ENCODE measurements at regions not wholly inside any gene's neighbourhood (a gene's known extent, or its start where the extent isn't known, plus 50 kb on each side); places are given as distances from the start of the nearest gene placed in this dataset.

DNA sequence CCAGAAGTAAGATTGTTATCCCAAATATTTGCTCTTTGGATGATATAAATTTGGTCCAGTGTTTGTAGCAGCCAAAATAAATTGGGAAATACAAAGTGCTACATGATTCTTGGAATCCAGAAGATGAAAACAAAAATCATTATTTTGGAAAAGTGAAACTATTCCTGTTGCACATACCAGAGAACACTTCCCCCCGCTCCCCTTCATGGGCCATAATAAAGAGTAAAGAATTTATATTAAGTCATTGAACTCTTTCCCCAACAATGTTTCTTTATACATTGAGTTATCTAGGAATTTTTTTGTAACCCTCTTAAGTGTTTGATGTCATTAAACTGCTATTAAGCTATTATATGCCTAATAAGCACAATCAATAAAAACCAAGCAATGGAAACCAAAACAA lies 490.4 kb upstream of the HS3ST5 start:
- Mint-ChIP-seq H3K4me3 (no peak overlapping the region), H3K27me3 (ENCODE audit: low read depth) (no peaks in the 10 kb centered on the region), H3K27ac (no peak overlapping the region), H3K36me3 (no peaks in the 10 kb centered on the region), H3K9me3 (no peaks in the 10 kb centered on the region), H3K4me1 (no peaks in the 10 kb centered on the region)
- CTCF ChIA-PET: no interaction called here
- no peak for DNase-seq (ENCODE audit: low spot score)
- TF ChIP-seq USF1 (CRISPR knock-in tag; IDR thresholded peaks at IDR 0.05) (no peak), KAT7 (CRISPR knock-in tag; IDR thresholded peaks at IDR 0.05; ENCODE audit: borderline replicate concordance) (no peak), GTF2I (CRISPR knock-in tag; conservative IDR thresholded peaks at IDR 0.05) (no peak), SP1 (CRISPR knock-in tag; conservative IDR thresholded peaks at IDR 0.05) (no peak), GRHL2 (CRISPR knock-in tag; IDR thresholded peaks at IDR 0.05; ENCODE audit: insufficient replicate concordance, severe bottlenecking) (no peak), ZNF219 (CRISPR knock-in tag; IDR thresholded peaks at IDR 0.05; ENCODE audit: borderline replicate concordance) (no peak), HMGA2 (CRISPR knock-in tag; IDR thresholded peaks at IDR 0.05) (no peak)
- TF ChIP-seq, protein P1, sequence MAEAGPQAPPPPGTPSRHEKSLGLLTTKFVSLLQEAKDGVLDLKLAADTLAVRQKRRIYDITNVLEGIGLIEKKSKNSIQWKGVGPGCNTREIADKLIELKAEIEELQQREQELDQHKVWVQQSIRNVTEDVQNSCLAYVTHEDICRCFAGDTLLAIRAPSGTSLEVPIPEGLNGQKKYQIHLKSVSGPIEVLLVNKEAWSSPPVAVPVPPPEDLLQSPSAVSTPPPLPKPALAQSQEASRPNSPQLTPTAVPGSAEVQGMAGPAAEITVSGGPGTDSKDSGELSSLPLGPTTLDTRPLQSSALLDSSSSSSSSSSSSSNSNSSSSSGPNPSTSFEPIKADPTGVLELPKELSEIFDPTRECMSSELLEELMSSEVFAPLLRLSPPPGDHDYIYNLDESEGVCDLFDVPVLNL (CRISPR knock-in tag; IDR thresholded peaks at IDR 0.05; ENCODE audit: borderline replicate concordance, low read depth): no peak
- ATAC-seq: no peak
- POLR2A ChIA-PET: no interaction called here

- no peaks in the 10 kb centered on the region for H3K9me3 Mint-ChIP-seq
- H3K27me3 Mint-ChIP-seq (ENCODE audit: low read depth): no peaks in the 10 kb centered on the region
Observed at GRCh38 chr6:114830515-114830914, 487.7 kb upstream of the HS3ST5 start.

More at GRCh38 chr6:114830515-114830914, 487.7 kb upstream of the HS3ST5 start:
- no peak overlapping the region for H3K4me3 Mint-ChIP-seq
- no peak for ATAC-seq
- H3K27ac Mint-ChIP-seq: no peak overlapping the region
- CTCF ChIA-PET: no interaction called here
- H3K4me1 Mint-ChIP-seq: no peaks in the 10 kb centered on the region
- TF ChIP-seq IRF2 (CRISPR knock-in tag; IDR thresholded peaks at IDR 0.05; ENCODE audit: borderline replicate concordance, low read depth) (no peak), OVOL2 (CRISPR knock-in tag; IDR thresholded peaks at IDR 0.05; ENCODE audit: borderline replicate concordance) (no peak), ESRRA (CRISPR knock-in tag; IDR thresholded peaks at IDR 0.05; ENCODE audit: borderline replicate concordance) (no peak), MAX (CRISPR knock-in tag; IDR thresholded peaks at IDR 0.05) (no peak), FOXP1 (CRISPR knock-in tag; IDR thresholded peaks at IDR 0.05; ENCODE audit: borderline replicate concordance) (no peak), ZNF423 (CRISPR knock-in tag; IDR thresholded peaks at IDR 0.05) (no peak)
- TF ChIP-seq, protein P2, sequence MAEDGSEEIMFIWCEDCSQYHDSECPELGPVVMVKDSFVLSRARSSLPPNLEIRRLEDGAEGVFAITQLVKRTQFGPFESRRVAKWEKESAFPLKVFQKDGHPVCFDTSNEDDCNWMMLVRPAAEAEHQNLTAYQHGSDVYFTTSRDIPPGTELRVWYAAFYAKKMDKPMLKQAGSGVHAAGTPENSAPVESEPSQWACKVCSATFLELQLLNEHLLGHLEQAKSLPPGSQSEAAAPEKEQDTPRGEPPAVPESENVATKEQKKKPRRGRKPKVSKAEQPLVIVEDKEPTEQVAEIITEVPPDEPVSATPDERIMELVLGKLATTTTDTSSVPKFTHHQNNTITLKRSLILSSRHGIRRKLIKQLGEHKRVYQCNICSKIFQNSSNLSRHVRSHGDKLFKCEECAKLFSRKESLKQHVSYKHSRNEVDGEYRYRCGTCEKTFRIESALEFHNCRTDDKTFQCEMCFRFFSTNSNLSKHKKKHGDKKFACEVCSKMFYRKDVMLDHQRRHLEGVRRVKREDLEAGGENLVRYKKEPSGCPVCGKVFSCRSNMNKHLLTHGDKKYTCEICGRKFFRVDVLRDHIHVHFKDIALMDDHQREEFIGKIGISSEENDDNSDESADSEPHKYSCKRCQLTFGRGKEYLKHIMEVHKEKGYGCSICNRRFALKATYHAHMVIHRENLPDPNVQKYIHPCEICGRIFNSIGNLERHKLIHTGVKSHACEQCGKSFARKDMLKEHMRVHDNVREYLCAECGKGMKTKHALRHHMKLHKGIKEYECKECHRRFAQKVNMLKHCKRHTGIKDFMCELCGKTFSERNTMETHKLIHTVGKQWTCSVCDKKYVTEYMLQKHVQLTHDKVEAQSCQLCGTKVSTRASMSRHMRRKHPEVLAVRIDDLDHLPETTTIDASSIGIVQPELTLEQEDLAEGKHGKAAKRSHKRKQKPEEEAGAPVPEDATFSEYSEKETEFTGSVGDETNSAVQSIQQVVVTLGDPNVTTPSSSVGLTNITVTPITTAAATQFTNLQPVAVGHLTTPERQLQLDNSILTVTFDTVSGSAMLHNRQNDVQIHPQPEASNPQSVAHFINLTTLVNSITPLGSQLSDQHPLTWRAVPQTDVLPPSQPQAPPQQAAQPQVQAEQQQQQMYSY (CRISPR knock-in tag; IDR thresholded peaks at IDR 0.05): no peak
- TF ChIP-seq, protein P3, sequence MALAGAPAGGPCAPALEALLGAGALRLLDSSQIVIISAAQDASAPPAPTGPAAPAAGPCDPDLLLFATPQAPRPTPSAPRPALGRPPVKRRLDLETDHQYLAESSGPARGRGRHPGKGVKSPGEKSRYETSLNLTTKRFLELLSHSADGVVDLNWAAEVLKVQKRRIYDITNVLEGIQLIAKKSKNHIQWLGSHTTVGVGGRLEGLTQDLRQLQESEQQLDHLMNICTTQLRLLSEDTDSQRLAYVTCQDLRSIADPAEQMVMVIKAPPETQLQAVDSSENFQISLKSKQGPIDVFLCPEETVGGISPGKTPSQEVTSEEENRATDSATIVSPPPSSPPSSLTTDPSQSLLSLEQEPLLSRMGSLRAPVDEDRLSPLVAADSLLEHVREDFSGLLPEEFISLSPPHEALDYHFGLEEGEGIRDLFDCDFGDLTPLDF (CRISPR knock-in tag; IDR thresholded peaks at IDR 0.05): no peak
- TF ChIP-seq, protein P4, sequence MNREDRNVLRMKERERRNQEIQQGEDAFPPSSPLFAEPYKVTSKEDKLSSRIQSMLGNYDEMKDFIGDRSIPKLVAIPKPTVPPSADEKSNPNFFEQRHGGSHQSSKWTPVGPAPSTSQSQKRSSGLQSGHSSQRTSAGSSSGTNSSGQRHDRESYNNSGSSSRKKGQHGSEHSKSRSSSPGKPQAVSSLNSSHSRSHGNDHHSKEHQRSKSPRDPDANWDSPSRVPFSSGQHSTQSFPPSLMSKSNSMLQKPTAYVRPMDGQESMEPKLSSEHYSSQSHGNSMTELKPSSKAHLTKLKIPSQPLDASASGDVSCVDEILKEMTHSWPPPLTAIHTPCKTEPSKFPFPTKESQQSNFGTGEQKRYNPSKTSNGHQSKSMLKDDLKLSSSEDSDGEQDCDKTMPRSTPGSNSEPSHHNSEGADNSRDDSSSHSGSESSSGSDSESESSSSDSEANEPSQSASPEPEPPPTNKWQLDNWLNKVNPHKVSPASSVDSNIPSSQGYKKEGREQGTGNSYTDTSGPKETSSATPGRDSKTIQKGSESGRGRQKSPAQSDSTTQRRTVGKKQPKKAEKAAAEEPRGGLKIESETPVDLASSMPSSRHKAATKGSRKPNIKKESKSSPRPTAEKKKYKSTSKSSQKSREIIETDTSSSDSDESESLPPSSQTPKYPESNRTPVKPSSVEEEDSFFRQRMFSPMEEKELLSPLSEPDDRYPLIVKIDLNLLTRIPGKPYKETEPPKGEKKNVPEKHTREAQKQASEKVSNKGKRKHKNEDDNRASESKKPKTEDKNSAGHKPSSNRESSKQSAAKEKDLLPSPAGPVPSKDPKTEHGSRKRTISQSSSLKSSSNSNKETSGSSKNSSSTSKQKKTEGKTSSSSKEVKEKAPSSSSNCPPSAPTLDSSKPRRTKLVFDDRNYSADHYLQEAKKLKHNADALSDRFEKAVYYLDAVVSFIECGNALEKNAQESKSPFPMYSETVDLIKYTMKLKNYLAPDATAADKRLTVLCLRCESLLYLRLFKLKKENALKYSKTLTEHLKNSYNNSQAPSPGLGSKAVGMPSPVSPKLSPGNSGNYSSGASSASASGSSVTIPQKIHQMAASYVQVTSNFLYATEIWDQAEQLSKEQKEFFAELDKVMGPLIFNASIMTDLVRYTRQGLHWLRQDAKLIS (CRISPR knock-in tag; IDR thresholded peaks at IDR 0.05; ENCODE audit: borderline replicate concordance): no peak
- TF ChIP-seq, protein P5, sequence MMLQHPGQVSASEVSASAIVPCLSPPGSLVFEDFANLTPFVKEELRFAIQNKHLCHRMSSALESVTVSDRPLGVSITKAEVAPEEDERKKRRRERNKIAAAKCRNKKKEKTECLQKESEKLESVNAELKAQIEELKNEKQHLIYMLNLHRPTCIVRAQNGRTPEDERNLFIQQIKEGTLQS (CRISPR knock-in tag; conservative IDR thresholded peaks at IDR 0.05): no peak
- TF ChIP-seq, protein P6, sequence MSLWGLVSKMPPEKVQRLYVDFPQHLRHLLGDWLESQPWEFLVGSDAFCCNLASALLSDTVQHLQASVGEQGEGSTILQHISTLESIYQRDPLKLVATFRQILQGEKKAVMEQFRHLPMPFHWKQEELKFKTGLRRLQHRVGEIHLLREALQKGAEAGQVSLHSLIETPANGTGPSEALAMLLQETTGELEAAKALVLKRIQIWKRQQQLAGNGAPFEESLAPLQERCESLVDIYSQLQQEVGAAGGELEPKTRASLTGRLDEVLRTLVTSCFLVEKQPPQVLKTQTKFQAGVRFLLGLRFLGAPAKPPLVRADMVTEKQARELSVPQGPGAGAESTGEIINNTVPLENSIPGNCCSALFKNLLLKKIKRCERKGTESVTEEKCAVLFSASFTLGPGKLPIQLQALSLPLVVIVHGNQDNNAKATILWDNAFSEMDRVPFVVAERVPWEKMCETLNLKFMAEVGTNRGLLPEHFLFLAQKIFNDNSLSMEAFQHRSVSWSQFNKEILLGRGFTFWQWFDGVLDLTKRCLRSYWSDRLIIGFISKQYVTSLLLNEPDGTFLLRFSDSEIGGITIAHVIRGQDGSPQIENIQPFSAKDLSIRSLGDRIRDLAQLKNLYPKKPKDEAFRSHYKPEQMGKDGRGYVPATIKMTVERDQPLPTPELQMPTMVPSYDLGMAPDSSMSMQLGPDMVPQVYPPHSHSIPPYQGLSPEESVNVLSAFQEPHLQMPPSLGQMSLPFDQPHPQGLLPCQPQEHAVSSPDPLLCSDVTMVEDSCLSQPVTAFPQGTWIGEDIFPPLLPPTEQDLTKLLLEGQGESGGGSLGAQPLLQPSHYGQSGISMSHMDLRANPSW (CRISPR knock-in tag; conservative IDR thresholded peaks at IDR 0.05; ENCODE audit: low read depth): no peak
- DNase-seq (ENCODE audit: low spot score): no peak
- H3K36me3 Mint-ChIP-seq: no peaks in the 10 kb centered on the region
- POLR2A ChIA-PET: no interaction called here
